ENCODE measurements at regions not wholly inside any gene's neighbourhood (a gene's known extent, or its start where the extent isn't known, plus 50 kb on each side); places are given as distances from the start of the nearest gene placed in this dataset.

DNA sequence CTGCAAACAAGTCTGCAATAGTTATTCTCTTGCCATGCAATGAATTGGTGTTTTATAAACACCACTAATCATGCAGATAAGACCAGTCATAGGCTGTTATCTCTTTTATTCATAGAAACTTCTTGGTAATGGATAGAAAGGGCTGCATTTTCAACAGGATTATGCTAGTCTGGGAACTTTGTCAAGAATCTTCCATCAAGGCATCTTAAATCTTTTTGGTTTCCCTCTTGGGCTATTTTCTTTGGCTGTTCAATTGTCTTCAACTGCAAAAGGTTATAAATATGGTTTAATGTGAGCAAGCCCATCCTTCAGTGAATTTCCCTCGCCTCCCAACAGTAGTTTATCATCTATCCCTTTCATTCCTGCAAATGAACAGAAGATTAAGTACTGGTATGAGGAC is 59.0 kb upstream of the MINAR1 start:
- DNase-seq = no peak

DNA sequence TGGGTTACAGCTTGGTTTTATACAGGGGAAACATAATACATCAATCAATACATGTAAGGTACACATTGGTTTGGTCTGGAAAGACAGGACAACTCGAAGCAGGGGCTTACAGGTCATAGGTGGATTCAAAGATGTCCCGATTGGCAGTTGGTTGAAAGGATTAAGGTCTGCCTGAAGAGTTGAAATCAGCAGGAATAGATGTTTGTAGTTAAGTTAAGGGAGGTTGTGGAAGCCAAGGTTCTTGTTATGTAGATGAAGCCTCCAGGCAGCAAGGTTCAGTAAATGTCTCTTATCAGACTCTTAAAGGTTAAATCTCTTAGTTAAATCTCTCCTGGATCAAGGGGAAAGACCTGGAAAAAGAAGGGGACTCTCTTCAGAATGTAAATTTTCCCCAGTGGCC is 58.4 kb upstream of the MINAR1 start:
- no peak for DNase-seq

DNA sequence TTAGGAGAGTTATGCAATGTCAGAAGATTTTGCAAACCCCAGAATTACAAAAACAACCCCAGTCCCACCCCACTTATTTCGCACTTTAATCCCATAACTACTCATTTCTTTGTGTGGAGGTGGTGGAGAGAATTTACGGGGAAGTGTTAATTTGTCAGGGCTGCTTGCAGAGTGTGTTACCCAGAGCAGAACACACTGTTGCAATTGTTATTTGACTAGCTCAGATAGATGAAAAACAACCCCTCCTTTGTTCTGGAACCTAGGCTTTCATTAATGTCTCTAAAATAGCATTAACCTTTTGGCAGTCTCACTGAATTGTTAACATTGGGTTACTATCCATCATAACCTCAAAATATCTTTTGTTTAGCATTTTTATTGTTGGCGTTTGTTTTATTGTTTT is 55.8 kb upstream of the MINAR1 start:
- no peak for DNase-seq

DNA sequence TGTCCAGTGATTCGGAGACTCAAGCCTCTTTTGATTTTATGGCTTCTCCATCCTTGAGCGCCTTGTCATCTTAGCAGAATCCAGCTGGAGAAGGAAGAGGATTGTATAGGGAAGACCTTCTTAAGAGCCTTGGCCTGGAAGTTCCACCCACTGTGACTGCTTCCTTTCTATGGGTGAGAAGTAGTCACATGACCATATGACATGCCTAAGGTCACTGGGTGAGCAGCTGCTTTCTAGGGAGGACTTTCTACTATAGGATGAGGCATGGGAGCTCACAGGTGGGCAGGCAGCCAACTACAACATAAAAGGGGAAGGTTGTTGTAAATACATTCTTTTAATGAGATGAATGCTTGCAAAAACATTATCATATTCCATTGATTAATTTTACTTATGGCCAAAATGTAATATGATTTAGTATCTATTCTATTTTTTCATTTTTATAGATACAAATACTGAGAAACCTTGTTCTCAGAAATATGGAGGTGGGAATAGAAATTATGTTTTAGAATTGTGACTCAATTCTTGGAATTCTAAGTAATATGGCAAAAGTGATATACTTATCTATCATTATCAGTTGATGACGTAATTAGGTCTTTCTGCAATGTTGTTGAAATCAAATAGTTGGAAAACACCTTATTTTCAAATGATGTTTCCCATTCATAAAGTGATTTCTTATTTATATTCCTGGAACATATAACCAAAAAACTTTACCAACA is 53.6 kb upstream of the MINAR1 start:
- DNase-seq = no peak

- DNase-seq = peak; percentile 40
Observed at GRCh38 chr15:79380755-79381497, 51.2 kb upstream of the MINAR1 start.

DNA sequence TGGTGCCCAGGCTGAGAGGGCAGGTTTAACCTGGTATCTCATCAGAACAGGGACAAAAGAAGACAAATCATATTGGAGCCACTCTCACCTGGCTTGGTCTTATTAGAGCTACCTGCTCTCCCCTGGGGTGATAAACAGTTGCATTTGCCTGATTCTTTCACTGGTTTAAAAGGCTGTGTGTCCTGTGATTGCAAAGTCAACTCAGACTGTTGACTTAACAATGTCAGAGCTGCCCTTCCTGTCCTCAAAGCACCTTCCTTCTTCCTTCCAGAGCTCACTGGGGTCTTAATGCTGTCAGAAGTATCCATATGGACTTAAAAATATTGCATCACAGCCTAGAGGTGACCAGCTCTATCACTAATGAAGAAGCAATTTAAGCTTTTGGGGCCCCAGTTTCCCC is 50.5 kb upstream of the MINAR1 start:
- DNase-seq = no peak

Measured in T1000 (cell line).